H1 (cell line): ENCODE measurements at regions not wholly inside any gene's neighbourhood (a gene's known extent, or its start where the extent isn't known, plus 50 kb on each side); places are given as distances from the start of the nearest gene placed in this dataset.

ENCODE experiments used
- ASH2L ChIP-seq: fragments of 200-600, 300-600 bp; sonication (generic); IDR thresholded peaks from one replicate; pipeline ENCODE4 v1.7.1; 2017; ENCODE audit warnings: low read length
- BCL11A ChIP-seq, 2 experiments: IDR thresholded peaks; one replicate each; pipeline ENCODE4 v1.6.1; 2011; ENCODE audit warnings: low read depth in 2 of 2, low read length in 2 of 2, mild to moderate bottlenecking in 2 of 2
- SP2 ChIP-seq: IDR thresholded peaks from 2 replicates; pipeline ENCODE4 v1.6.1; 2012; ENCODE audit warnings: mild to moderate bottlenecking, low read length, inconsistent platforms
- TF ChIP-seq, protein P1 (sequence below): fragments of 300-600 bp; sonication (generic); IDR thresholded peaks from 2 replicates; pipeline ENCODE4 v1.7.1; 2012; ENCODE audit warnings: low read length, moderate library complexity, mild to moderate bottlenecking, inconsistent platforms; ENCODE audit not compliant: insufficient replicate concordance

DNA sequence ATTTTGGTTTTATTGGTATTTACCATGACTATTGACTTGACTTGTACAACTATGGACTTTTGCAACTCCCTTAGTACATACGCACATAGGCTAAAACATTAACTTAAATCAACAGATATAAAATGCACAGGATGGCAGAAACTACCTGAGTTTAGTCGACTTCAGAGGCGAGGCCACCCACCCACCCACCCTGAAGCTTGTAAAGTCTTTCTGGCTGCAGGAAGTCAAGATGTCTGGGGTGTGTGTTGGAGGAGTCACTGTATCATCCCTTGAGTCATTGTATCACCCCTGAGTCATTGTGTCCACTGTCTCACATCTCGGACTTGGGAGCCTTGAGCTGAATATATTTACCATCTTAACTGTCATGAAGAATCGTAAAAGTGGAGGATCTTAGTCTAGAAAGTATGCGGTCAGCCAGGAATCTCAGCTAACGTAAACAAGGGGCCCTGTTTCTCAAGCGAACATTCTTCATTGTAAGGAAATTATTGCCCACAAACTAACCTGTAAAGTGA, 140.0 kb upstream of the ST6GAL2 start (continued):
- TF ChIP-seq, protein P1, sequence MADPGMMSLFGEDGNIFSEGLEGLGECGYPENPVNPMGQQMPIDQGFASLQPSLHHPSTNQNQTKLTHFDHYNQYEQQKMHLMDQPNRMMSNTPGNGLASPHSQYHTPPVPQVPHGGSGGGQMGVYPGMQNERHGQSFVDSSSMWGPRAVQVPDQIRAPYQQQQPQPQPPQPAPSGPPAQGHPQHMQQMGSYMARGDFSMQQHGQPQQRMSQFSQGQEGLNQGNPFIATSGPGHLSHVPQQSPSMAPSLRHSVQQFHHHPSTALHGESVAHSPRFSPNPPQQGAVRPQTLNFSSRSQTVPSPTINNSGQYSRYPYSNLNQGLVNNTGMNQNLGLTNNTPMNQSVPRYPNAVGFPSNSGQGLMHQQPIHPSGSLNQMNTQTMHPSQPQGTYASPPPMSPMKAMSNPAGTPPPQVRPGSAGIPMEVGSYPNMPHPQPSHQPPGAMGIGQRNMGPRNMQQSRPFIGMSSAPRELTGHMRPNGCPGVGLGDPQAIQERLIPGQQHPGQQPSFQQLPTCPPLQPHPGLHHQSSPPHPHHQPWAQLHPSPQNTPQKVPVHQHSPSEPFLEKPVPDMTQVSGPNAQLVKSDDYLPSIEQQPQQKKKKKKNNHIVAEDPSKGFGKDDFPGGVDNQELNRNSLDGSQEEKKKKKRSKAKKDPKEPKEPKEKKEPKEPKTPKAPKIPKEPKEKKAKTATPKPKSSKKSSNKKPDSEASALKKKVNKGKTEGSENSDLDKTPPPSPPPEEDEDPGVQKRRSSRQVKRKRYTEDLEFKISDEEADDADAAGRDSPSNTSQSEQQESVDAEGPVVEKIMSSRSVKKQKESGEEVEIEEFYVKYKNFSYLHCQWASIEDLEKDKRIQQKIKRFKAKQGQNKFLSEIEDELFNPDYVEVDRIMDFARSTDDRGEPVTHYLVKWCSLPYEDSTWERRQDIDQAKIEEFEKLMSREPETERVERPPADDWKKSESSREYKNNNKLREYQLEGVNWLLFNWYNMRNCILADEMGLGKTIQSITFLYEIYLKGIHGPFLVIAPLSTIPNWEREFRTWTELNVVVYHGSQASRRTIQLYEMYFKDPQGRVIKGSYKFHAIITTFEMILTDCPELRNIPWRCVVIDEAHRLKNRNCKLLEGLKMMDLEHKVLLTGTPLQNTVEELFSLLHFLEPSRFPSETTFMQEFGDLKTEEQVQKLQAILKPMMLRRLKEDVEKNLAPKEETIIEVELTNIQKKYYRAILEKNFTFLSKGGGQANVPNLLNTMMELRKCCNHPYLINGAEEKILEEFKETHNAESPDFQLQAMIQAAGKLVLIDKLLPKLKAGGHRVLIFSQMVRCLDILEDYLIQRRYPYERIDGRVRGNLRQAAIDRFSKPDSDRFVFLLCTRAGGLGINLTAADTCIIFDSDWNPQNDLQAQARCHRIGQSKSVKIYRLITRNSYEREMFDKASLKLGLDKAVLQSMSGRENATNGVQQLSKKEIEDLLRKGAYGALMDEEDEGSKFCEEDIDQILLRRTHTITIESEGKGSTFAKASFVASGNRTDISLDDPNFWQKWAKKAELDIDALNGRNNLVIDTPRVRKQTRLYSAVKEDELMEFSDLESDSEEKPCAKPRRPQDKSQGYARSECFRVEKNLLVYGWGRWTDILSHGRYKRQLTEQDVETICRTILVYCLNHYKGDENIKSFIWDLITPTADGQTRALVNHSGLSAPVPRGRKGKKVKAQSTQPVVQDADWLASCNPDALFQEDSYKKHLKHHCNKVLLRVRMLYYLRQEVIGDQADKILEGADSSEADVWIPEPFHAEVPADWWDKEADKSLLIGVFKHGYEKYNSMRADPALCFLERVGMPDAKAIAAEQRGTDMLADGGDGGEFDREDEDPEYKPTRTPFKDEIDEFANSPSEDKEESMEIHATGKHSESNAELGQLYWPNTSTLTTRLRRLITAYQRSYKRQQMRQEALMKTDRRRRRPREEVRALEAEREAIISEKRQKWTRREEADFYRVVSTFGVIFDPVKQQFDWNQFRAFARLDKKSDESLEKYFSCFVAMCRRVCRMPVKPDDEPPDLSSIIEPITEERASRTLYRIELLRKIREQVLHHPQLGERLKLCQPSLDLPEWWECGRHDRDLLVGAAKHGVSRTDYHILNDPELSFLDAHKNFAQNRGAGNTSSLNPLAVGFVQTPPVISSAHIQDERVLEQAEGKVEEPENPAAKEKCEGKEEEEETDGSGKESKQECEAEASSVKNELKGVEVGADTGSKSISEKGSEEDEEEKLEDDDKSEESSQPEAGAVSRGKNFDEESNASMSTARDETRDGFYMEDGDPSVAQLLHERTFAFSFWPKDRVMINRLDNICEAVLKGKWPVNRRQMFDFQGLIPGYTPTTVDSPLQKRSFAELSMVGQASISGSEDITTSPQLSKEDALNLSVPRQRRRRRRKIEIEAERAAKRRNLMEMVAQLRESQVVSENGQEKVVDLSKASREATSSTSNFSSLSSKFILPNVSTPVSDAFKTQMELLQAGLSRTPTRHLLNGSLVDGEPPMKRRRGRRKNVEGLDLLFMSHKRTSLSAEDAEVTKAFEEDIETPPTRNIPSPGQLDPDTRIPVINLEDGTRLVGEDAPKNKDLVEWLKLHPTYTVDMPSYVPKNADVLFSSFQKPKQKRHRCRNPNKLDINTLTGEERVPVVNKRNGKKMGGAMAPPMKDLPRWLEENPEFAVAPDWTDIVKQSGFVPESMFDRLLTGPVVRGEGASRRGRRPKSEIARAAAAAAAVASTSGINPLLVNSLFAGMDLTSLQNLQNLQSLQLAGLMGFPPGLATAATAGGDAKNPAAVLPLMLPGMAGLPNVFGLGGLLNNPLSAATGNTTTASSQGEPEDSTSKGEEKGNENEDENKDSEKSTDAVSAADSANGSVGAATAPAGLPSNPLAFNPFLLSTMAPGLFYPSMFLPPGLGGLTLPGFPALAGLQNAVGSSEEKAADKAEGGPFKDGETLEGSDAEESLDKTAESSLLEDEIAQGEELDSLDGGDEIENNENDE, result no peak
- TF ChIP-seq ASH2L (no peak), SP2 (no peak), BCL11A (IDR thresholded peaks at IDR 0.05; ENCODE audit: low read depth in 2 of 2, low read length in 2 of 2) (no peak)
